Fibroblast of upper back skin (primary cell): ENCODE measurements at regions not wholly inside any gene's neighbourhood (a gene's known extent, or its start where the extent isn't known, plus 50 kb on each side); places are given as distances from the start of the nearest gene placed in this dataset.

Experiments used
- DNase-seq: peaks from one replicate; pipeline ENCODE4 v3.0.0-alpha.2; 2013

- no peak for DNase-seq
These were observed 188.6 kb downstream of the SNX18 start for GRCh38 chr5:54705994-54706653.

GRCh38 chr5:54704825-54705224 lies 187.3 kb downstream of the SNX18 start:
- DNase-seq, result no peak

- no peak for DNase-seq
These were observed 186.8 kb downstream of the SNX18 start for GRCh38 chr5:54704333-54704732.

GRCh38 chr5:54703565-54704255 lies 186.2 kb downstream of the SNX18 start:
- no peak for DNase-seq

GRCh38 chr5:54703133-54703532 lies 185.6 kb downstream of the SNX18 start:
- DNase-seq, result peak; percentile 88

- DNase-seq, result no peak
These were observed 184.9 kb downstream of the SNX18 start for GRCh38 chr5:54702470-54702869.

GRCh38 chr5:54700986-54701578 lies 183.5 kb downstream of the SNX18 start:
- peak; percentile 98 for DNase-seq

GRCh38 chr5:54696931-54697330 lies 179.4 kb downstream of the SNX18 start:
- peak; percentile 10 for DNase-seq

- DNase-seq, result no peak
These were observed 178.8 kb downstream of the SNX18 start for GRCh38 chr5:54696346-54696745.

GRCh38 chr5:54695198-54695966 lies 177.8 kb downstream of the SNX18 start:
- no peak for DNase-seq

GRCh38 chr5:54693936-54694657 lies 176.5 kb downstream of the SNX18 start:
- DNase-seq, result peak; percentile 8

GRCh38 chr5:54692631-54693030 lies 175.1 kb downstream of the SNX18 start:
- DNase-seq, result no peak

GRCh38 chr5:54691656-54692055 lies 174.1 kb downstream of the SNX18 start:
- no peak for DNase-seq

- DNase-seq, result peak; percentile 36
These were observed 172.1 kb downstream of the SNX18 start for GRCh38 chr5:54689411-54690251.

- DNase-seq, result no peak
These were observed 163.4 kb downstream of the SNX18 start for GRCh38 chr5:54680998-54681397.

GRCh38 chr5:54679686-54680085 lies 162.1 kb downstream of the SNX18 start:
- DNase-seq, result no peak

GRCh38 chr5:54678737-54679136 lies 161.2 kb downstream of the SNX18 start:
- DNase-seq, result no peak

GRCh38 chr5:54676481-54677340 lies 159.2 kb downstream of the SNX18 start:
- DNase-seq, result no peak

GRCh38 chr5:54673523-54674225 lies 156.1 kb downstream of the SNX18 start:
- peak; percentile 41 for DNase-seq

- no peak for DNase-seq
These were observed 155.3 kb downstream of the SNX18 start for GRCh38 chr5:54672871-54673270.
